Adipocyte (in vitro differentiated cells): ENCODE measurements at regions not wholly inside any gene's neighbourhood (a gene's known extent, or its start where the extent isn't known, plus 50 kb on each side); places are given as distances from the start of the nearest gene placed in this dataset.

Experiments
- DNase-seq: peaks from one replicate; pipeline ENCODE4 v3.0.0-alpha.2; 2015; ENCODE audit warnings: low read depth
- H3K27me3 ChIP-seq: replicated peaks from 2 replicates; pipeline ENCODE4 v1.7.0; 2013; ENCODE audit warnings: mild to moderate bottlenecking, low read length, moderate library complexity; ENCODE audit not compliant: control insufficient read depth, insufficient read depth
- H3K36me3 ChIP-seq: 2 replicates; pipeline ENCODE4 v1.7.0; 2013; ENCODE audit warnings: low read length, mild to moderate bottlenecking, moderate library complexity; ENCODE audit not compliant: control insufficient read depth, insufficient read depth, severe bottlenecking
- H3K4me1 ChIP-seq: 2 replicates; pipeline ENCODE4 v1.7.0; 2013; ENCODE audit warnings: mild to moderate bottlenecking, low read length, moderate library complexity; ENCODE audit not compliant: control insufficient read depth, insufficient read depth
- H3K4me3 ChIP-seq: 2 replicates; pipeline ENCODE4 v1.7.0; 2013; ENCODE audit warnings: mild to moderate bottlenecking, low read length, moderate library complexity
- H3K9ac ChIP-seq: 2 replicates; pipeline ENCODE4 v1.7.0; 2013; ENCODE audit warnings: mild to moderate bottlenecking, low read length, moderate library complexity
- H3K9me3 ChIP-seq: 2 replicates; pipeline ENCODE4 v1.7.0; 2013; ENCODE audit warnings: mild to moderate bottlenecking, low read length, moderate library complexity; ENCODE audit not compliant: control insufficient read depth

DNA sequence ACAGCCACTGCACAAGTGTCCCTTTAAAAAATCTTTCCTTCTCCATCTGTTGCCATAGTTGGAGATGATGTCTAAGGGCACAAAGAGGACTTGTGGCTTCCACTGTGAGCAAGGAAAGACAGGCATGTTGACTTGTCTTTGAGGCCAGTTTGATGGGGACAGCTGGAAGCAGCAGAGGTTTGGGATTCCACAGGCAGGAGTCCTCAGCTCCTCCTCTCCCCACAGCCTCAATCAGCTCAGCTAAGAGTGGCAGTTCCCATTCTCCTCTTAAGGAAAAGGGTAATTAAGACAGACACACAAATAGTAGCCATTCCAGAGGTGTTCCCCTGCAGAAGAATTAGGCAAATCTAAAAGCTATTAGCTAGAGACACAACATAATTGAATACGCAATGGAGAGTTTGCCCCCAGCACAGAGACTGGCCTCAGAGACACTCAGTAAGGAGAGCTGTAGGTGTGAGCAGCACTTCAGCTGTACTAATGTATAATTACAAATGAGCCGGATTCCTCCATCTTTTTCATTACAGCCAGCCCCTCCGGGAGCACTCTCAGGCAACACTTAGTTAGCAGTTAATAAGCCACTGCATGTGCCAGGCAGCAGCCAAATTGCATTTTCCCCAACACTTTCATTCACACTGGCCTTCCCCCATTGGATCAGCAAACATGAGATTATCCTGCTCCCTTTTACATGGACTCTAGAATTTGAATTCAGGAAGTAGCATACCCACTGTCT is 434.0 kb downstream of the FOXO1 start:
- H3K9ac ChIP-seq = peak overlapping the region; percentile 21
- H3K27me3 ChIP-seq = no peaks in the 10 kb centered on the region
- H3K4me1 ChIP-seq = peaks cover 76% of the 10 kb centered on the region
- DNase-seq = no peak
- H3K9me3 ChIP-seq = no peaks in the 10 kb centered on the region
- H3K4me3 ChIP-seq = no peak overlapping the region
- no peaks in the 10 kb centered on the region for H3K36me3 ChIP-seq

DNA sequence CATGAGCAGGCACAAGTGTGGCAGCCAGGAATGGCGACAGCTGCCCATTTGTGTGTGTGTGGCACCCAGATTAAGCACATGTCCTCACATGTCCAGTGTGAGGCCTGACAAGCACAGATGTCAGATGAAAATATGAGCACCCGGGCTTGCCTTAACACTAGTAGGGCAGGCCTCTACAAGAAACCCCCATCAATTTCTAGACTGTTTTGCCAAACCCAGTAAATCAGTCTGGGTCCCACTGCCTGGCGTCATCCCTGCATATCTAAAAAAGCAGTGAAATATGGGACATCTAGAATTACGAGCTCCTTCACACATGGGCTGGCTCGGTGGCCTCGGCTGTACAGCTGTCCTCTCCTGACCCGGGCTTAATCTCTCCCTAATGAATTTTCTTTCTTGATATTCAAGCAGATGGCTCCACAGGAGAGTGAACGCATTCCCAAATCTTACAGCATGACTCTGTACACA is 432.7 kb downstream of the FOXO1 start:
- no peaks in the 10 kb centered on the region for H3K27me3 ChIP-seq
- peak overlapping the region; percentile 56 for H3K9ac ChIP-seq
- H3K36me3 ChIP-seq = no peaks in the 10 kb centered on the region
- no peak for DNase-seq
- H3K9me3 ChIP-seq = no peaks in the 10 kb centered on the region
- no peak overlapping the region for H3K4me3 ChIP-seq
- peaks cover 75% of the 10 kb centered on the region for H3K4me1 ChIP-seq

DNA sequence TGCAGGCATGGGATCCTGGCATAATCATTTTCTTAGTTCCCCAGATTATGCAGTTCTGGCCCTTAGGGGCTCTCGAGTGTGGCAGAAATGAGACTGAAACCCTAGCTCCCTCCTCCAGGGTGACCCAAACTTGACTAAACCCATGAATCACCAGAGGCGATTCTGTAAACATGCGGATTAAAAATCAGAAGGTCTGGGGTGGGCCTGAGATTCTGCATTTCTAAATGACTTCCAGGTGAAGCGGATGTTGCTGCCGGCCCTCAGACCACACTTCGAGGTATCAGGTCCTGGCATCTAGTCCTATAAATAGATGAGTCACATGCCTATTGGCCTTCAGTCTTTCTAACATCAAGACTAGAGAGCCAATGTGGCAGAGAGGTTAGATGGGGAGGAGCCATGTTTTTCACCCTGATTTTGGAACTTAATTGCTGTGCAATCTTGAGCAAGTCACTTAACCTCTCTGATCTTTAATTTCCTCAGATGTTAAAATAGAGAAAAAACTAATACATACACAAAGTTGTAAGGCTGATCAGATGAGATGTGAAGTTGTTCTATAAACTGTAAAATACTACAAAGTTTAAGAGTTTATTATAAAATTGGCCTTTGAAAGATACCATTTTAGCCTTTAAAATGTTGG is 431.2 kb downstream of the FOXO1 start:
- H3K27me3 ChIP-seq = no peaks in the 10 kb centered on the region
- peak overlapping the region; percentile 84 for H3K9ac ChIP-seq
- H3K9me3 ChIP-seq = no peaks in the 10 kb centered on the region
- DNase-seq = no peak
- no peaks in the 10 kb centered on the region for H3K36me3 ChIP-seq
- peaks cover 69% of the 10 kb centered on the region for H3K4me1 ChIP-seq
- H3K4me3 ChIP-seq = no peak overlapping the region

DNA sequence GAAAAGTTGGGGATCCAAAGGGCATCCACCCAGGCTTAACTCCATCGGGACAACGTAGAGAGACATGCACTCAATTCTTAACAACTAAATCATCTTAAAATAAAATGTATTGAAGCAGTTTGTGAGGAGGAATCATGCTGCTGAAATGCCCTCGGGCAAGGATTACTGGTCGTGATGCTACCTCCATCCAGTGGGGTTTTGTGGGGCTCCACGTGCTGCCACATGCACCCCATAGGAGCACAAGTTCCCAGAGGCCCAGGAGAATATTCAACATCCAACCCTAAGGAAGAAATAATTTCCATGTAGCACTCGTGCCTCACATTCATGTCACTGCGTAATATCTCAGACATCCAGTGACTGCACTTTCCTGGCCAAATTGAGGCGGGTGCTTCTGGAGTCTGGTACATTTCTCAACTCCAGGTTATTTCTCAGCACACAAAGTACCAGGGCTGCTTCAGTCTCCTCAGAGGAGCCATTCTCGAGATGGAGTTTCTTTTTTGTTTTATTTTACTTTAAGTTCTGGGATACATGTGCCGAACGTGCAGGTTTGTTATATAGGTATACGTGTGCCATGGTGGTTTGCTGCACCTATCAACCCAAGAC is 429.8 kb downstream of the FOXO1 start:
- peaks cover 58% of the 10 kb centered on the region for H3K4me1 ChIP-seq

DNA sequence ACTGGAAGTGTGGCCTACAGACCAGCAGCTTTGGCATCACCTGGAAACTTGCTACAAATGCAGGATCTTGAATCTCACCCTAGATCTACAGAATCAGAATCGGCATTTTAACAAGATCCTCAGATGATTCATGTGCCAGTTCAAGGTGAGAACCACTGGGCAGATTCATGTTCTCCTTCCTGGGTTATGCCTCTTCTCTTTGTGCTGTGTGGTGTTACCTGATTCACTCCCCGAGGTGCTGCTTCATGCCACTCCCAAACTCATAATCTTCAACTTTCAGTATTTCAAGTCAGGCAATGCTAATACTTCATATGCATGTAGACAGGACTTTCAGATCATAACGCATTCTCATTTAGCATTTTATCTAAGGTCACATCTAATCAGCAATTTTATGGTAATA is 427.7 kb downstream of the FOXO1 start:
- DNase-seq = no peak
- Histone ChIP-seq H3K9me3 (no peaks in the 10 kb centered on the region), H3K27me3 (no peaks in the 10 kb centered on the region), H3K9ac (no peak overlapping the region), H3K36me3 (no peaks in the 10 kb centered on the region), H3K4me3 (no peak overlapping the region), H3K4me1 (peaks cover 39% of the 10 kb centered on the region)

More for the DNA sequence above, 429.8 kb downstream of the FOXO1 start:
- H3K27me3 ChIP-seq = no peaks in the 10 kb centered on the region
- peak overlapping the region; percentile 42 for H3K4me3 ChIP-seq
- DNase-seq = no peak
- no peaks in the 10 kb centered on the region for H3K36me3 ChIP-seq
- peak overlapping the region; percentile 84 for H3K9ac ChIP-seq
- no peaks in the 10 kb centered on the region for H3K9me3 ChIP-seq

DNA sequence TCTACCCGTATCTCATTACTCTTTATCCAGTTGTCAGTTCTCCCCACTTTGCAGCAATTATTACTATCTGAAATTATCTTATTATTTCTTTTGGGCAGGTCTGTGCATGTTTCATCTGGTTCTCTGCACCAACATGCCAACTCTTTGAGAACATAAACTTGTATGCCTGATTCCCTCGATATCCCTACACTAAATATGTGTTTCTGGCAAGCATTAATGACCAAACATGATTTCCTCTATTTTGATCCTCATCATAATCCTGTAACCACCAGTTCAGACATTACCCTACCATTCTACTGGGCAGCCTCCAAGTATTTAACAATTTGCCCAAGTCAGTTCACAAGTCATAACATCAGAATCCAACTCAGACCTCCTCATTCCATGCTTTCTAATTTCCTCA is 426.1 kb downstream of the FOXO1 start:
- Histone ChIP-seq H3K36me3 (no peaks in the 10 kb centered on the region), H3K4me1 (peaks cover 26% of the 10 kb centered on the region), H3K9me3 (no peaks in the 10 kb centered on the region), H3K4me3 (no peak overlapping the region), H3K27me3 (no peaks in the 10 kb centered on the region), H3K9ac (no peak overlapping the region)
- DNase-seq = no peak

DNA sequence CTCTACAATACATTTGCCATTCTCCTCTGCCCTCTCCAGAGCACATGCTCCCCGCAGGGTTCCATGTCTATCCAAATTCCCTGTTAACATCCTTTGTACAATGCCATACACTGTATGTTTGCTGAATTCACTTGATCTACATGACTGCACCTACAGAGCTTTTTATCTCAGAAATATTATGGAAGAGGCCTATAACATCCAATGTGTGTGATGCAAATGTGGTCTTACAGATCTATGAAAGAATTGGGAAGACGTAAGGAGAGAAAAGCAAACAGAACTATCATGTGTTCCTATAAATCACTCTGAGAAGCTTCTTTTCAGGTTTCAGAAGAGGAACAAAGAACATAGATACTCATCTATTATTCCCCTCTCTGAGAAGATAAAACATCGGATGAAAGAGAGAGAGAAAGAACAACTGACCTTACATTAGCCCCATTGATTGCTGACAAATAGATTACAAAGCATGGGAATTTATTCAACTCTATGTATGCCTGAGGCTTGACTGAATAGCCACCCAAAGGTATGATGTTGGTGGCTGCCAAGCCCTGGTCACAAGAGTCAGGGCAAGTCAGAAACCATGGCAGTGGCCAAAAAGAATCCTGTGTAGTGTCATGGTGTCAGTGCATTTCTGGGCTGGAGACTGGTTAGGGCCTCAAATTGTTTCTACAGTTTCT is 425.2 kb downstream of the FOXO1 start:
- no peak overlapping the region for H3K9ac ChIP-seq
- H3K36me3 ChIP-seq = no peaks in the 10 kb centered on the region
- no peaks in the 10 kb centered on the region for H3K27me3 ChIP-seq
- no peaks in the 10 kb centered on the region for H3K9me3 ChIP-seq
- no peak overlapping the region for H3K4me3 ChIP-seq
- peaks cover 18% of the 10 kb centered on the region for H3K4me1 ChIP-seq
- no peak for DNase-seq

DNA sequence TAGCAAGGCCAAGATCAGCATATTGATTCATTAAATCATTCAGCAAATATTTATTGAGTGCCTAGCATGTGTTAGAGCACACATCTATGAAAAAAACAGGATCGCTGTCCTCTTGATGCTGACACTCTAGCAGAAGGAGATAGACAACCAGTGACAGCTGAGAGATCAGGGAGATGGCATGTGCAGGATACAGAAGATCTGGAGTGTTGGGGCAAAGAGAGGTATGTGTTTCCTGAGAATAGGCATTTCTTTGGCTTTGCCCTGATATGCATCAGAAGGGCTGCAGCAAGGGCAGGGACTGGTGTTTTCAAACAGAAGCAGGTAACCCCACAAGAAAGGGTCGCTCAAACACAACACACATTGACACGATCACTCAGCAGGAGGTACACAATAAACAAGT is 423.4 kb downstream of the FOXO1 start:
- Histone ChIP-seq H3K9me3 (no peaks in the 10 kb centered on the region), H3K4me3 (no peak overlapping the region)
- DNase-seq = no peak

DNA sequence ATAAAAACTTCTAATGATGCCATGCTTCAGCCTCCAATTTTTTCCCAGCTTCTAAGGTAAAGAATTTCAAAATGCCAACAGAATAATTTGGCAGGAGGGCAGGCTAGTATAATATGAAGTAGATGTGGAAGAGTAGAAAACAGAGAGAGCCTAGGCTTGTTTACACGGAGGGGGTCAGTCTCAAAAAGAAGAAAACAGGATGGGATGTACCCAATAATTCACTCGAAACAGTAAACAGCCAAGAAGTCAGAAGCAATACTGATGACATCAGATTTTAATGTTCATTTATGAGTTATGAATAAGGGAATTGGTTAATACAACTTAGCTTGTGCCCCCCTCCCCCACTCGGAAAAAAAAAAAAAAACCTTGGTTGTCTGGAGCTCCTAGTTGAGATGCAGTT is 422.5 kb downstream of the FOXO1 start:
- Histone ChIP-seq H3K9me3 (no peaks in the 10 kb centered on the region), H3K27me3 (no peaks in the 10 kb centered on the region), H3K36me3 (no peaks in the 10 kb centered on the region), H3K4me3 (no peak overlapping the region), H3K9ac (no peak overlapping the region), H3K4me1 (no peaks in the 10 kb centered on the region)
- no peak for DNase-seq

More for the DNA sequence above, 423.4 kb downstream of the FOXO1 start:
- peaks cover 1% of the 10 kb centered on the region for H3K4me1 ChIP-seq
- H3K9ac ChIP-seq = no peak overlapping the region
- no peaks in the 10 kb centered on the region for H3K36me3 ChIP-seq
- H3K27me3 ChIP-seq = no peaks in the 10 kb centered on the region

DNA sequence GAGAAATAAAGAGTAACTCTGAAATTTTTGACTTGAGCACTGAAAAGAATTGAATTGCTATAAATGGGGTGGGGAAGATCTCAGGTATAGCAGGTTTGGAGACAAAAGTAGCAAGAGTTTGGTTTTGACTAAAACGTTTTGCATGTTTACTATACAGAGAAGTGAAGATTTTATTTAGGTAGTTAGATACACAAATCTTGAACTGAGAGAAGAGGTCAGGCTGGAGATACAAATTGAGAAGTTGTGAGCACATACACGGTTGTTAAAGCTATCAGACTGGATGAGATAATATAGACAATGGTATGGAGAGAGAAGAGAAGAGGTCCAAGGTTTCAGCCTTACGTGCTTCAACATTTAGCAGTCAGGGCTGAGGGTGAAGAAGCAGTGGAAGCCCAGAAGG is 420.9 kb downstream of the FOXO1 start:
- Histone ChIP-seq H3K4me1 (no peaks in the 10 kb centered on the region), H3K36me3 (no peaks in the 10 kb centered on the region), H3K27me3 (no peaks in the 10 kb centered on the region), H3K4me3 (no peak overlapping the region), H3K9me3 (peaks cover 8% of the 10 kb centered on the region), H3K9ac (no peak overlapping the region)
- DNase-seq = no peak

DNA sequence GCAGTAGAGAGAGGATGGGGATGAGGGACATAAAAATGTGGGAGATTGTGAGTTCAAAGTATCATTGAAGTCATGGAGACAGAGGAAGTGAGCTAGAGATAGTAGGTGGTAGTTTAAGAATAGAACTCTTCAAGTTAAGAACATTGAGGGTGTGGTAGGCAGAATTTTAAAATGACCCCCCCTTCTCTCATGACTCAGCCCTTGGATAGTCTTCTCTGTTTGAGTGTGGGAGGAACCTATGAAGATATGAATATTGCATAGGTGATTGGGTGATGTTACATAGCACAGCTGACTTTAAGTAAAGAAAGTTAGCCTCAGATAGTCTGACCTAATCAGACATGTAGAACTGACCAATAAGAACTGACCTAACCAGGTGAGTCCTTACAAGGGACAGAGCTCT is 418.6 kb downstream of the FOXO1 start:
- no peak for DNase-seq
- Histone ChIP-seq H3K4me3 (no peak overlapping the region), H3K9ac (no peak overlapping the region), H3K27me3 (no peaks in the 10 kb centered on the region), H3K4me1 (peaks cover 20% of the 10 kb centered on the region), H3K36me3 (no peaks in the 10 kb centered on the region), H3K9me3 (peaks cover 8% of the 10 kb centered on the region)
